ENCODE measurements at regions not wholly inside any gene's neighbourhood (a gene's known extent, or its start where the extent isn't known, plus 50 kb on each side); places are given as distances from the start of the nearest gene placed in this dataset.
"Not testable (repeated sequence)": the region's sequence is repeated elsewhere in the genome, so short reads cannot be mapped to it uniquely, and the experiment has no call there.

- no peak overlapping the region for H3K4me3 ChIP-seq (ENCODE audit: low read length)
- DNase-seq (ENCODE audit: low read depth): no peak
- no peak for TF ChIP-seq CTCF (conservative IDR thresholded peaks at IDR 0.05; ENCODE audit: low read depth, low read length)
Measured at GRCh38 chr4:42781315-42781714, 111.2 kb upstream of the GRXCR1 start.

GRCh38 chr4:42778349-42778748 is 114.2 kb upstream of the GRXCR1 start:
- no peak for TF ChIP-seq CTCF (conservative IDR thresholded peaks at IDR 0.05; ENCODE audit: low read depth, low read length)
- no peak for DNase-seq (ENCODE audit: low read depth)
- no peak overlapping the region for H3K4me3 ChIP-seq (ENCODE audit: low read length)

GRCh38 chr4:42768125-42768748 is 111.3 kb upstream of the ATP8A1 start:
- no peak for DNase-seq (ENCODE audit: low read depth)

GRCh38 chr4:42767669-42768068 is 110.8 kb upstream of the ATP8A1 start:
- no peak for DNase-seq (ENCODE audit: low read depth)
- no peak for TF ChIP-seq CTCF (conservative IDR thresholded peaks at IDR 0.05; ENCODE audit: low read depth, low read length)
- no peak overlapping the region for H3K4me3 ChIP-seq (ENCODE audit: low read length)

More at GRCh38 chr4:42768125-42768748, 111.3 kb upstream of the ATP8A1 start:
- H3K4me3 ChIP-seq (ENCODE audit: low read length): no peak overlapping the region
- no peak for TF ChIP-seq CTCF (conservative IDR thresholded peaks at IDR 0.05; ENCODE audit: low read depth, low read length)

GRCh38 chr4:42761804-42762203 is 104.9 kb upstream of the ATP8A1 start:
- no peak for TF ChIP-seq CTCF (conservative IDR thresholded peaks at IDR 0.05; ENCODE audit: low read depth, low read length)
- no peak for DNase-seq (ENCODE audit: low read depth)
- H3K4me3 ChIP-seq (ENCODE audit: low read length): no peak overlapping the region

GRCh38 chr4:42754965-42755364 is 98.1 kb upstream of the ATP8A1 start:
- not testable (repeated sequence) for H3K4me3 ChIP-seq (ENCODE audit: low read length); DNase-seq (ENCODE audit: low read depth)

- no peak for DNase-seq (ENCODE audit: low read depth)
- no peak overlapping the region for H3K4me3 ChIP-seq (ENCODE audit: low read length)
- no peak for TF ChIP-seq CTCF (conservative IDR thresholded peaks at IDR 0.05; ENCODE audit: low read depth, low read length)
Measured at GRCh38 chr4:42751587-42751986, 94.7 kb upstream of the ATP8A1 start.
